Endodermal cell (in vitro differentiated cells): ENCODE measurements at regions not wholly inside any gene's neighbourhood (a gene's known extent, or its start where the extent isn't known, plus 50 kb on each side); places are given as distances from the start of the nearest gene placed in this dataset.

Source experiments
- DNase-seq: peaks from one replicate; pipeline ENCODE4 v3.0.0-alpha.2; 2017
- H3K27ac ChIP-seq: 2 replicates; pipeline ENCODE4 v1.5.1; 2013; ENCODE audit warnings: mild to moderate bottlenecking, low read depth, low read length, moderate library complexity
- H3K27me3 ChIP-seq: 2 replicates; pipeline ENCODE4 v1.6.1; 2013; ENCODE audit warnings: mild to moderate bottlenecking, low read length, moderate library complexity; ENCODE audit not compliant: insufficient read depth, control insufficient read depth, poor library complexity, severe bottlenecking
- H3K36me3 ChIP-seq: 2 replicates; pipeline ENCODE4 v1.7.0; 2013; ENCODE audit warnings: mild to moderate bottlenecking, low read length, moderate library complexity; ENCODE audit not compliant: control insufficient read depth, insufficient read depth
- H3K4me1 ChIP-seq: one replicate; pipeline ENCODE4 v1.7.0; 2013; ENCODE audit warnings: low read length; ENCODE audit not compliant: control insufficient read depth, insufficient read depth
- H3K4me3 ChIP-seq: 2 replicates; pipeline ENCODE4 v1.5.1; 2013; ENCODE audit warnings: mild to moderate bottlenecking, low read length, moderate library complexity
- H3K9ac ChIP-seq: 2 replicates; pipeline ENCODE4 v1.6.1; 2013; ENCODE audit warnings: mild to moderate bottlenecking, low read length, moderate library complexity; ENCODE audit not compliant: poor library complexity, severe bottlenecking; ENCODE audit errors: extremely low read depth
- H3K9me3 ChIP-seq: 2 replicates; pipeline ENCODE4 v1.6.1; 2013; ENCODE audit warnings: mild to moderate bottlenecking, low read length, moderate library complexity; ENCODE audit not compliant: control insufficient read depth
- H3K27ac Mint-ChIP-seq: 2 replicates; pipeline ENCODE4 v1.8.0; 2020; ENCODE audit warnings: mixed read lengths
- H3K27me3 Mint-ChIP-seq: 2 replicates; pipeline ENCODE4 v1.8.0; 2021; ENCODE audit warnings: mild to moderate bottlenecking, mixed read lengths; ENCODE audit not compliant: insufficient read depth
- H3K36me3 Mint-ChIP-seq: 2 replicates; pipeline ENCODE4 v1.8.0; 2020; ENCODE audit warnings: low read depth, mixed read lengths
- H3K4me1 Mint-ChIP-seq: 2 replicates; pipeline ENCODE4 v1.8.0; 2020; ENCODE audit warnings: mixed read lengths
- H3K4me3 Mint-ChIP-seq: 2 replicates; pipeline ENCODE4 v1.8.0; 2020; ENCODE audit warnings: mild to moderate bottlenecking, moderate library complexity, mixed read lengths
- H3K9me3 Mint-ChIP-seq: 2 replicates; pipeline ENCODE4 v1.8.0; 2020; ENCODE audit warnings: mild to moderate bottlenecking, mixed read lengths
- CTCF ChIP-seq: fragments of 200-600 bp; sonication (generic); conservative IDR thresholded peaks from 2 replicates; pipeline ENCODE4 v1.5.0; 2021; ENCODE audit warnings: antibody characterized with exemption, mild to moderate bottlenecking
- WGBS, 2 experiments: methylation state at CpG; one replicate each; pipeline versions ENCODE4 v1.1.5 to v1.1.7; 2013; ENCODE audit warnings: missing lambda C conversion rate in 2 of 2, mixed read lengths in 1 of 2; ENCODE audit not compliant: insufficient coverage in 1 of 2, insufficient read length in 1 of 2; 5-methylcytosine and 5-hydroxymethylcytosine counted together

DNA sequence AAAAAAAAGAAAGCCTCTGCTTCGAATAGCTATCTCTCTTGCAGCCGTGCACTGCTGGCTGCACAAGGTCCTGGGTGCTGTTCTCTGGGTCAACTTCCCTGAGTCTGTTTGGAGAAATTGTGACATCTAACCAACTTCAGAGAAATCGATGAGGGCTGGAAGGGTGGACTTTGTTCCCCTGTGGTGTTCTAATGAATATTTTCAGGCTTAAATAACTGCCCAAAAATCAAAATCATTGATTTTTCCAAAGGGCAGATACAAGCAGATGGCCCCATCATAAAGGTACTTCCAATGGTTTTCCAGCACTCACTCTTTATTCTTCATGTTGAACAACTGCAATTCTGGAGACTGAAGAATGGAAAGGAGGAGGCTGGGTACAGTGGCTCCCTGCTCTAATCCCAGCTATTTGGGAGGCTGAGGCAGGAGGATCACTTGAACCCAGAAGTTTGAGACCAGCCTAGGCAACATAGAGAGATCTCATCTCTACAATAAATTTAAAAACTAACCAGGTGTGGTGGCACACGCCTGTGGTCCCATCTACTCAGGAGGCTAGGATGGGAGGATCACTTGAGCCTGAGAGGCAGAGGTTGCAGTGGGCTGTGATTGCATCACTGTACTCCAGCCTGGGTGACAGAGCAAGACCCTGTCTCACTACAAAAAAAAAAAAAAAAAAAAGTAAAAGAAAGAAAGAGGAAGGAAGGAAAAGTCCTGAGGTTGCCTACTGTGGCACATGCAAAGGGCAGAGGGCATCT, 59.1 kb downstream of the FOXA2 start:
- TF ChIP-seq CTCF = no peak
- Mint-ChIP-seq H3K4me1 (peaks cover 53% of the 10 kb centered on the region), H3K27ac (peak overlapping the region; percentile 86), H3K4me3 (no peak overlapping the region), H3K9me3 (no peaks in the 10 kb centered on the region), H3K36me3 (no peaks in the 10 kb centered on the region), H3K27me3 (peaks cover 14% of the 10 kb centered on the region)
- Histone ChIP-seq H3K9ac (peak overlapping the region; percentile 49), H3K27ac (no peak overlapping the region), H3K9me3 (no peaks in the 10 kb centered on the region), H3K4me3 (no peak overlapping the region), H3K4me1 (peaks cover 27% of the 10 kb centered on the region), H3K36me3 (no peaks in the 10 kb centered on the region), H3K27me3 (no peaks in the 10 kb centered on the region)
- WGBS, 2 experiments = 95% methylated on average over 4 of the region's 4 CpGs; no CpG with 5 or more reads in 1 of the 2 experiments
- DNase-seq = no peak

DNA sequence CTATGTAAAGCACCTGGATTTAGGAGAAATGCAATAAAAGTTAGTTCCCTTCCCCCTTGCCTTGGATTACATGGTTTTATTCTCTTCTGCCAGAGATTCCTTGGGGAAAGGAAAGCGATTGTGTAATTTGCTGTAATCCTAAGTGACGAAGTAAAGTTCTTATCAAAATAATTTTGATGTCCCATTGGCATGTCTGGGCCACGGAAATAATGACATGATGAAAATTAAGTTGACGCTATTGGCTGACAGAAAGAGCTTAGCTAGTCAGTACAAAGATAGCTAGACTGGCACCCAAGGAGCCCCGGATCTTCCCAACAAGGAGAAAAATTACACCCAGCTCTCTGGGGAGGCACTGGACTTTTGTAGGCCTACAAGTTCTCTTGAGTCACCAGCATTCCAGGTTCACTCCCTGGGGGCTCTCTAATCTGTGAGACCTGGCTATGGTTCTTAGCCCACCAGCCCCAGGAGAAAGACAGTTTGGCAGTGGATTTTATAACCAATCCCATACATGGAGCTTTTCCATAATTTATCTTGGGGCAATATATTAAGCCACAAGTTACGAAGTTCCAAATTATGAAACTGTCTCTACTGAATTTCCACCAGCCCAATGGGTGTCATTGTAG, 59.9 kb downstream of the FOXA2 start:
- H3K4me1 ChIP-seq = peaks cover 19% of the 10 kb centered on the region
- Mint-ChIP-seq H3K36me3 (no peaks in the 10 kb centered on the region), H3K4me1 (peaks cover 51% of the 10 kb centered on the region), H3K27me3 (peaks cover 18% of the 10 kb centered on the region), H3K27ac (peak overlapping the region; percentile 86), H3K4me3 (peak overlapping the region; percentile 32), H3K9me3 (no peaks in the 10 kb centered on the region)
- TF ChIP-seq CTCF = no peak
- peak overlapping the region; percentile 49 for H3K9ac ChIP-seq
- no peaks in the 10 kb centered on the region for H3K9me3 ChIP-seq
- H3K27ac ChIP-seq = peak overlapping the region; percentile 16
- no peak for DNase-seq
- WGBS, 2 experiments = 64 to 72% methylated on average over 5 to 6 of the region's 6 CpGs
- no peaks in the 10 kb centered on the region for H3K27me3 ChIP-seq
- H3K4me3 ChIP-seq = peak overlapping the region; percentile 46
- no peaks in the 10 kb centered on the region for H3K36me3 ChIP-seq

- Mint-ChIP-seq H3K27me3 (peaks cover 18% of the 10 kb centered on the region), H3K4me3 (peak overlapping the region; percentile 32), H3K27ac (peak overlapping the region; percentile 86), H3K4me1 (peaks cover 52% of the 10 kb centered on the region), H3K36me3 (no peaks in the 10 kb centered on the region), H3K9me3 (no peaks in the 10 kb centered on the region)
- Histone ChIP-seq H3K9ac (peak overlapping the region; percentile 49), H3K4me1 (peaks cover 14% of the 10 kb centered on the region), H3K9me3 (no peaks in the 10 kb centered on the region), H3K27me3 (no peaks in the 10 kb centered on the region), H3K4me3 (peak overlapping the region; percentile 46), H3K27ac (peak overlapping the region; percentile 10), H3K36me3 (no peaks in the 10 kb centered on the region)
- DNase-seq = no peak
- no peak for TF ChIP-seq CTCF
- 86 to 90% methylated on average over 11 to 15 of the region's 15 CpGs for WGBS, 2 experiments
Observed at GRCh38 chr20:22523499-22524392, 60.6 kb downstream of the FOXA2 start.
